CD14-positive monocyte (primary cell): ENCODE measurements at regions not wholly inside any gene's neighbourhood (a gene's known extent, or its start where the extent isn't known, plus 50 kb on each side); places are given as distances from the start of the nearest gene placed in this dataset.

Experiments used
- DNase-seq, 3 donors: peaks; one replicate each; pipeline ENCODE4 v3.0.0-alpha.2; 2011 to 2022
- H2AFZ ChIP-seq: 2 replicates; pipeline ENCODE4 v1.6.0; 2012; ENCODE audit warnings: mild to moderate bottlenecking, low read depth, low read length, inconsistent platforms; ENCODE audit not compliant: insufficient read depth, poor library complexity, severe bottlenecking
- H3K27ac ChIP-seq, 2 donors: 1 replicate in 1 of 2; 2 replicates in 1 of 2; pipeline ENCODE4 v1.5.1; 2012 to 2013; ENCODE audit warnings: low read length in 2 of 2, control low read depth in 1 of 2, inconsistent platforms in 1 of 2, low read depth in 1 of 2, mild to moderate bottlenecking in 1 of 2
- H3K27me3 ChIP-seq, 2 donors: one replicate each; pipeline versions ENCODE4 v1.6.0 to v1.6.1; 2011 to 2013; ENCODE audit warnings: low read length in 2 of 2; ENCODE audit not compliant: control insufficient read depth in 2 of 2, insufficient read depth in 2 of 2
- H3K36me3 ChIP-seq, 2 donors: replicated peaks in 1 of 2; 1 replicate in 1 of 2; 2 replicates in 1 of 2; pipeline versions ENCODE4 v1.5.1 to v1.6.1; 2012 to 2013; ENCODE audit warnings: low read length in 2 of 2, control low read depth in 1 of 2, inconsistent platforms in 1 of 2, mild to moderate bottlenecking in 1 of 2; ENCODE audit not compliant: insufficient read depth in 2 of 2, control insufficient read depth in 1 of 2
- H3K4me1 ChIP-seq, 2 donors: 1 replicate in 1 of 2; 2 replicates in 1 of 2; pipeline versions ENCODE4 v1.5.1 to v1.6.1; 2012 to 2013; ENCODE audit warnings: low read length in 2 of 2, control low read depth in 1 of 2, inconsistent platforms in 1 of 2, mild to moderate bottlenecking in 1 of 2, moderate library complexity in 1 of 2; ENCODE audit not compliant: insufficient read depth in 2 of 2, control insufficient read depth in 1 of 2
- H3K4me2 ChIP-seq: replicated peaks from 2 replicates; pipeline ENCODE3; 2012; ENCODE audit warnings: low read length, moderate library complexity, mild to moderate bottlenecking; ENCODE audit not compliant: poor library complexity, severe bottlenecking; ENCODE audit errors: extremely low read depth
- H3K4me3 ChIP-seq, 3 experiments: fragments of 200-600 bp in 1 of 3; sonication (generic) in 1 of 3; replicated peaks in 1 of 3; 1 replicate in 2 of 3; 2 replicates in 1 of 3; pipeline ENCODE4 v1.5.1; 2011 to 2013; ENCODE audit warnings: low read length in 3 of 3, mild to moderate bottlenecking in 3 of 3, control low read depth in 2 of 3, low read depth in 2 of 3, inconsistent platforms in 1 of 3, moderate library complexity in 1 of 3
- H3K79me2 ChIP-seq: 2 replicates; pipeline ENCODE4 v1.6.0; 2012; ENCODE audit warnings: mild to moderate bottlenecking, control low read depth, inconsistent platforms, low read length, moderate library complexity; ENCODE audit not compliant: insufficient read depth
- H3K9ac ChIP-seq: 2 replicates; pipeline ENCODE4 v1.6.0; 2017; ENCODE audit warnings: low read length, mild to moderate bottlenecking; ENCODE audit not compliant: insufficient read depth, poor library complexity, severe bottlenecking
- H3K9me3 ChIP-seq, 2 donors: replicated peaks in 1 of 2; 1 replicate in 1 of 2; 2 replicates in 1 of 2; pipeline versions ENCODE4 v1.5.1 to v1.6.1; 2012 to 2013; ENCODE audit warnings: low read length in 2 of 2, control low read depth in 1 of 2; ENCODE audit not compliant: control insufficient read depth in 1 of 2, insufficient read depth in 1 of 2
- H4K20me1 ChIP-seq: 2 replicates; pipeline ENCODE4 v1.6.0; 2012; ENCODE audit warnings: mild to moderate bottlenecking, low read length, control low read depth, moderate library complexity; ENCODE audit not compliant: insufficient read depth
- H3K27ac Mint-ChIP-seq, 7 donors: one replicate each; pipeline ENCODE4 v1.8.0; 2020; ENCODE audit warnings: mild to moderate bottlenecking in 7 of 7, mixed read lengths in 7 of 7, moderate library complexity in 6 of 7, inconsistent platforms in 2 of 7
- H3K27me3 Mint-ChIP-seq, 3 donors: one replicate each; pipeline ENCODE4 v1.8.0; 2021 to 2022; ENCODE audit warnings: low read depth in 3 of 3, mild to moderate bottlenecking in 3 of 3, mixed read lengths in 3 of 3, moderate library complexity in 3 of 3, inconsistent platforms in 1 of 3
- H3K36me3 Mint-ChIP-seq, 2 donors: one replicate each; pipeline ENCODE4 v1.8.0; 2020; ENCODE audit warnings: mixed read lengths in 2 of 2, inconsistent platforms in 1 of 2, mild to moderate bottlenecking in 1 of 2
- H3K4me1 Mint-ChIP-seq: one replicate; pipeline ENCODE4 v1.8.0; 2020; ENCODE audit warnings: mild to moderate bottlenecking, mixed read lengths
- H3K4me3 Mint-ChIP-seq, 2 donors: one replicate each; pipeline ENCODE4 v1.8.0; 2020; ENCODE audit warnings: mild to moderate bottlenecking in 2 of 2, mixed read lengths in 2 of 2, moderate library complexity in 1 of 2
- H3K9me3 Mint-ChIP-seq, 7 donors: one replicate each; pipeline ENCODE4 v1.8.0; 2020 to 2022; ENCODE audit warnings: mixed read lengths in 7 of 7, mild to moderate bottlenecking in 6 of 7, moderate library complexity in 6 of 7, inconsistent platforms in 2 of 7
- CTCF ChIP-seq: fragments of 200-600 bp; IDR thresholded peaks from one replicate; pipeline ENCODE4 v1.8.0; 2022; ENCODE audit warnings: antibody characterized with exemption, mild to moderate bottlenecking
- WGBS: methylation state at CpG from one replicate; pipeline ENCODE4 v1.1.5; 2013; ENCODE audit warnings: missing lambda C conversion rate; ENCODE audit not compliant: insufficient coverage; 5-methylcytosine and 5-hydroxymethylcytosine counted together
- intact Hi-C, 2 donors: fragments of 100-400 bp; cut with micrococcal nuclease; formaldehyde crosslinking; loops; one replicate each; pipeline versions ENCODE4 v1.15.0 to v1.15.1; 2023

- no peak for TF ChIP-seq CTCF
- peaks cover 0 to 3% (median 2%) of the 10 kb centered on the region in 7 donors for H3K9me3 Mint-ChIP-seq
- no CpG with 5 or more reads among the region's 4 CpGs for WGBS
- no peaks in the 10 kb centered on the region for H3K36me3 Mint-ChIP-seq
- no peaks in the 10 kb centered on the region for H3K4me1 ChIP-seq
- DNase-seq: no peak
- no peaks in the 10 kb centered on the region for H3K27me3 Mint-ChIP-seq
- H3K27ac ChIP-seq: no peak overlapping the region
- no peaks in the 10 kb centered on the region for H3K4me1 Mint-ChIP-seq
- no peak overlapping the region for H3K4me3 Mint-ChIP-seq
- no peaks in the 10 kb centered on the region for H3K27me3 ChIP-seq
- H3K36me3 ChIP-seq: no peaks in the 10 kb centered on the region
- H3K4me3 ChIP-seq: no peak overlapping the region
- no peak overlapping the region for H3K9ac ChIP-seq
- no peaks in the 10 kb centered on the region for H4K20me1 ChIP-seq
- H3K27ac Mint-ChIP-seq: no peak overlapping the region
- no peak overlapping the region for H2AFZ ChIP-seq
- intact Hi-C loops: no loop called here
- no peak overlapping the region for H3K4me2 ChIP-seq
- H3K9me3 ChIP-seq: peaks cover 0 to 8% of the 10 kb centered on the region in 2 donors
- no peaks in the 10 kb centered on the region for H3K79me2 ChIP-seq
Observed at GRCh38 chr13:89806594-89806993, 1540.9 kb upstream of the MIR17HG start.

DNA sequence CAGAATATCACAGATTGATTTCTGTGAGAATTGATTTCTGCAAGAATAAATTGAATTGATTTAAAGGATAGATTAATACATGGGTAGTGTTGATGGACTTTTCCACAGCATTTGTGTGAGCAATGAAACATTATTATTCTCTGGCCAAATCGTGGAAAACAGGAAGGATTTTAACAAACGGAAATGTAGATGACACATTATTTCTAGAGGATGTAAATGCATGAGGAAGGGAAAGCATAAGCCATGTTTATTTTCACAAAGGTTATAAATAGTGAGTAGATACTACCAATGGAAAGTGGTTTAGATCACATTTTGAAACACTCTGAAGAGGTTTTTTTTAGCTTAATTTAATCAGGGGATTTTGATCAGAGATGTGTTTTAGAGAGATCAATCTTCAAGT, 1534.6 kb upstream of the MIR17HG start:
- H3K27ac ChIP-seq: no peak overlapping the region
- H3K4me1 Mint-ChIP-seq: no peaks in the 10 kb centered on the region
- no peak overlapping the region for H3K27ac Mint-ChIP-seq
- no peaks in the 10 kb centered on the region for H3K27me3 ChIP-seq
- no peak overlapping the region for H3K4me3 ChIP-seq
- no peaks in the 10 kb centered on the region for H3K27me3 Mint-ChIP-seq
- H3K36me3 ChIP-seq: no peaks in the 10 kb centered on the region
- H3K79me2 ChIP-seq: no peaks in the 10 kb centered on the region
- H3K9me3 Mint-ChIP-seq: peaks cover 0 to 12% (median 7%) of the 10 kb centered on the region in 7 donors
- TF ChIP-seq CTCF: no peak
- H3K4me1 ChIP-seq: no peaks in the 10 kb centered on the region
- no CpG with 5 or more reads among the region's 2 CpGs for WGBS
- H3K36me3 Mint-ChIP-seq: no peaks in the 10 kb centered on the region
- H2AFZ ChIP-seq: no peak overlapping the region
- no peak for DNase-seq
- no peaks in the 10 kb centered on the region for H4K20me1 ChIP-seq
- H3K4me2 ChIP-seq: no peak overlapping the region
- intact Hi-C loops: no loop called here
- peaks cover 1 to 4% of the 10 kb centered on the region in 2 donors for H3K9me3 ChIP-seq
- H3K9ac ChIP-seq: no peak overlapping the region
- no peak overlapping the region for H3K4me3 Mint-ChIP-seq
